GM04503 (cell line): ENCODE measurements at regions not wholly inside any gene's neighbourhood (a gene's known extent, or its start where the extent isn't known, plus 50 kb on each side); places are given as distances from the start of the nearest gene placed in this dataset.

Experiments
- DNase-seq: peaks from one replicate; pipeline ENCODE4 v3.0.0-alpha.2; 2012; ENCODE audit warnings: low read depth

GRCh38 chr19:32241932-32242710 lies 103.3 kb upstream of the ZNF507 start:
- no peak for DNase-seq

GRCh38 chr19:32246006-32246405 lies 99.4 kb upstream of the ZNF507 start:
- no peak for DNase-seq

GRCh38 chr19:32251634-32252332 lies 93.6 kb upstream of the ZNF507 start:
- no peak for DNase-seq

- DNase-seq, result no peak
These were observed 93.1 kb upstream of the ZNF507 start for GRCh38 chr19:32252333-32252669.

- DNase-seq, result no peak
These were observed 91.5 kb upstream of the ZNF507 start for GRCh38 chr19:32253683-32254508.

- no peak for DNase-seq
These were observed 90.9 kb upstream of the ZNF507 start for GRCh38 chr19:32254509-32254890.

GRCh38 chr19:32255536-32256295 lies 89.7 kb upstream of the ZNF507 start:
- DNase-seq, result no peak

- no peak for DNase-seq
These were observed 89.0 kb upstream of the ZNF507 start for GRCh38 chr19:32256341-32256975.

GRCh38 chr19:32257326-32258073 lies 87.9 kb upstream of the ZNF507 start:
- no peak for DNase-seq

GRCh38 chr19:32258167-32258566 lies 87.2 kb upstream of the ZNF507 start:
- DNase-seq, result no peak

- DNase-seq, result no peak
These were observed 80.8 kb upstream of the ZNF507 start for GRCh38 chr19:32264568-32264967.

GRCh38 chr19:32265995-32266394 lies 79.4 kb upstream of the ZNF507 start:
- DNase-seq, result no peak

- DNase-seq, result no peak
These were observed 79.0 kb upstream of the ZNF507 start for GRCh38 chr19:32266460-32266859.

GRCh38 chr19:32268381-32268780 lies 77.0 kb upstream of the ZNF507 start:
- no peak for DNase-seq

GRCh38 chr19:32269831-32270230 lies 75.6 kb upstream of the ZNF507 start:
- DNase-seq, result no peak

- no peak for DNase-seq
These were observed 71.9 kb upstream of the ZNF507 start for GRCh38 chr19:32273483-32273882.

- no peak for DNase-seq
These were observed 58.3 kb upstream of the ZNF507 start for GRCh38 chr19:32287086-32287485.

- peak; percentile 49 for DNase-seq
These were observed 57.6 kb upstream of the ZNF507 start for GRCh38 chr19:32287811-32288227.

- DNase-seq, result no peak
These were observed 55.7 kb upstream of the ZNF507 start for GRCh38 chr19:32289566-32290210.

- no peak for DNase-seq
These were observed 53.5 kb upstream of the ZNF507 start for GRCh38 chr19:32291876-32292275.
